Ovary (tissue), 7 donors: ENCODE measurements at regions not wholly inside any gene's neighbourhood (a gene's known extent, or its start where the extent isn't known, plus 50 kb on each side); places are given as distances from the start of the nearest gene placed in this dataset.

Experiments
- DNase-seq, 5 donors: peaks; one replicate each; pipeline ENCODE4 v3.0.0-alpha.2; 2019 to 2020
- H3K27ac ChIP-seq, 2 donors: fragments of 200-600 bp; one replicate each; pipeline versions ENCODE4 v1.5.1 to v1.8.0; 2019 to 2022
- H3K27me3 ChIP-seq: fragments of 200-600 bp; one replicate; pipeline ENCODE4 v1.8.0; 2022
- H3K36me3 ChIP-seq: fragments of 200-600 bp; sonication (generic); one replicate; pipeline ENCODE4 v1.5.1; 2019
- H3K4me1 ChIP-seq: one replicate; pipeline ENCODE4 v1.8.1; 2013; ENCODE audit warnings: mild to moderate bottlenecking, moderate library complexity; ENCODE audit not compliant: insufficient read depth
- H3K4me3 ChIP-seq: fragments of 200-600 bp; sonication (generic); one replicate; pipeline ENCODE4 v1.5.1; 2017
- H3K9me3 ChIP-seq, 2 donors: fragments of 200-600 bp in 1 of 2; sonication (generic) in 1 of 2; one replicate each; pipeline versions ENCODE4 v1.5.1 to v1.8.1; 2013 to 2019; ENCODE audit warnings: mild to moderate bottlenecking in 1 of 2, moderate library complexity in 1 of 2
- CTCF ChIP-seq, 3 donors: fragments of 450-650 bp in 2 of 3; fragments of 200-600 bp in 1 of 3; IDR thresholded peaks; one replicate each; pipeline versions ENCODE4 v1.5.1 to v1.8.0; 2016 to 2022; ENCODE audit warnings: antibody characterized with exemption in 3 of 3, mild to moderate bottlenecking in 1 of 3
- EP300 ChIP-seq: sonication (generic); formaldehyde crosslinking; IDR thresholded peaks from one replicate; pipeline ENCODE4 v1.6.1; 2017; ENCODE audit warnings: antibody characterized with exemption
- POLR2A ChIP-seq: fragments of 450-650 bp; IDR thresholded peaks from one replicate; pipeline ENCODE4 v1.6.1; 2017; ENCODE audit warnings: antibody characterized with exemption, mild to moderate bottlenecking, moderate library complexity
- WGBS, 3 donors: extraction: QIAGEN DNeasy Blood & Tissue Kit in 1 of 3; methylation state at CpG; one replicate each; pipeline versions ENCODE4 v1.1.5 to v1.1.7; 2013 to 2017; 5-methylcytosine and 5-hydroxymethylcytosine counted together
- intact Hi-C, 4 donors: fragments of 100-400 bp; cut with DNase I; formaldehyde crosslinking; loops; one replicate each; pipeline versions ENCODE4 v1.11.0 to v1.15.1; 2022 to 2023
- donor health status: DM: no; HTN: no; CAD: no; lungs with moderate emphysema.
- donor health status: DM: no; HTN: no; CAD: no.
- donor health status: Bipolar disorder and iron deficiency.
- donor health status: DM: no; HTN: no; CAD: no.
- donor health status: DM: yes; HTN: yes; CAD: no.

GRCh38 chr2:142786918-142787702 lies 90.4 kb upstream of the KYNU start:
- no peak for DNase-seq
- Histone ChIP-seq H3K36me3 (no peaks in the 10 kb centered on the region), H3K27ac (no peak overlapping the region), H3K27me3 (no peaks in the 10 kb centered on the region), H3K4me1 (no peaks in the 10 kb centered on the region), H3K4me3 (no peak overlapping the region), H3K9me3 (no peaks in the 10 kb centered on the region)
- intact Hi-C loops, result no loop called here
- TF ChIP-seq EP300 (no peak), POLR2A (no peak)

- Histone ChIP-seq H3K4me3 (no peak overlapping the region), H3K27ac (no peak overlapping the region), H3K36me3 (no peaks in the 10 kb centered on the region), H3K27me3 (no peaks in the 10 kb centered on the region), H3K9me3 (no peaks in the 10 kb centered on the region), H3K4me1 (no peaks in the 10 kb centered on the region)
- 85 to 89% (median 88%) methylated on average over 4 of the region's 4 CpGs for WGBS, 3 donors
- intact Hi-C loops, result no loop called here
- no peak for DNase-seq
- TF ChIP-seq POLR2A (no peak), CTCF (IDR thresholded peaks at IDR 0.05) (no peak), EP300 (no peak)
Observed at GRCh38 chr2:142782942-142783443, 94.5 kb upstream of the KYNU start.

- DNase-seq, result no peak
- no peak overlapping the region for H3K4me3 ChIP-seq
- TF ChIP-seq POLR2A, result no peak
- no peaks in the 10 kb centered on the region for H3K9me3 ChIP-seq
- no peaks in the 10 kb centered on the region for H3K4me1 ChIP-seq
- no peaks in the 10 kb centered on the region for H3K36me3 ChIP-seq
- 87 to 93% (median 92%) methylated on average over 2 of the region's 2 CpGs for WGBS, 3 donors
- intact Hi-C loops, result no loop called here
- no peaks in the 10 kb centered on the region for H3K27me3 ChIP-seq
- no peak overlapping the region for H3K27ac ChIP-seq
Observed at GRCh38 chr2:142781146-142781545, 96.3 kb upstream of the KYNU start.

GRCh38 chr2:142778289-142778688 lies 99.2 kb upstream of the KYNU start:
- no peaks in the 10 kb centered on the region for H3K9me3 ChIP-seq
- no peaks in the 10 kb centered on the region for H3K36me3 ChIP-seq
- H3K4me1 ChIP-seq, result no peaks in the 10 kb centered on the region
- intact Hi-C loops, result no loop called here
- H3K4me3 ChIP-seq, result no peak overlapping the region
- no peak overlapping the region for H3K27ac ChIP-seq
- no peak for DNase-seq
- no peaks in the 10 kb centered on the region for H3K27me3 ChIP-seq
- TF ChIP-seq CTCF (IDR thresholded peaks at IDR 0.05) (no peak), EP300 (no peak), POLR2A (no peak)
- 70 to 83% (median 74%) methylated on average over 3 of the region's 3 CpGs for WGBS, 3 donors

- Histone ChIP-seq H3K4me3 (no peak overlapping the region), H3K4me1 (no peaks in the 10 kb centered on the region), H3K9me3 (no peaks in the 10 kb centered on the region), H3K27me3 (no peaks in the 10 kb centered on the region), H3K27ac (no peak overlapping the region), H3K36me3 (no peaks in the 10 kb centered on the region)
- no peak for DNase-seq
- WGBS, 3 donors, result 42 to 69% (median 56%) methylated on average over 2 of the region's 2 CpGs
- intact Hi-C loops, result no loop called here
- TF ChIP-seq CTCF (IDR thresholded peaks at IDR 0.05), result no peak
- TF ChIP-seq POLR2A, result no peak
- no peak for TF ChIP-seq EP300
Observed at GRCh38 chr2:142777742-142778141, 99.7 kb upstream of the KYNU start.
